ENCODE measurements at regions not wholly inside any gene's neighbourhood (a gene's known extent, or its start where the extent isn't known, plus 50 kb on each side); places are given as distances from the start of the nearest gene placed in this dataset.

DNA sequence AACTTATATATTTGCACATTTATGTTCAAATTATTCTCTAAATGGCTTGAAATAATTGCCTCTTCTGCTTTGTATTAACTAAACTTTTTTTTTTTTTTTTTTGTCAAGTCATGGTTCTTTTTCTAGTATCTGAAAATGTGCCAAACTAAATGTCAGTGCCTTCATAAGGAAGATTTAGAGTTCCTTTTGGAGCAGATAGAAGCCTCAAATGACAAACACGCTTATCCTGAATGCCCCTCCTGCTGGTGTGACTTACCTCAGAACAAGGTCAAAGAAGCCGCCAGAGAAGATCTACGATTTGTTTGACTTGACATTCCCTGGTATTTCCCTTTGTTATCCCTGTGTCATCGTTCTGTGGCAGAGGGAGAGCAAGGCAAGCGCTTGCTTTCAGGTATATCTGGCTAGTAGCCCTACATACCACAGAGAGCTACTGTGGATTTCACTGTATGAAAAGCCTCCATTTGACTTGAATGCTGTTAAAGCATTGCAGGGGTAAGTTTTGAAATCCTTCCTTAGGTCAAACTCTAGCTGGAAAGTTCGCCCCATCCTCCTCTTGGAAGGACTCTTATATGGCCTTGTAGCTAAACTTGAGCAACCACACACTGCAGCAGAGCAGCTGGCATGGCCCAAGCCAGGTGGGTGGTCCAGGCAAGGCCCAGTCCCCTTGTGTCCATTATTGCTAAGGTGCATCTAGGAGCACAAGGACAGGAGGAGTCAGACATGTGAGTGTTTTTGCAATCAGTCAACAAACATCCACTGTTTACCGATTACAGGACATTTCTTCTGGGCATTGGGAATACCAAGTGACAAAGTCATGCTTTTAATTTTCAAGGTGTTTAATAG, 285.4 kb upstream of the USP25 start:
- peak overlapping the region in 1 of 4 donors; percentile 3 for H3K27ac ChIP-seq (replicated peaks in 1 of 4)
- no peaks in the 10 kb centered on the region for H3K9me3 ChIP-seq
- H3K4me3 ChIP-seq = no peak overlapping the region
- H3K27me3 ChIP-seq = no peaks in the 10 kb centered on the region
- DNase-seq (ENCODE audit: extremely low spot score) = no peak
- TF ChIP-seq POLR2A (IDR thresholded peaks at IDR 0.05; ENCODE audit: low read depth) = no peak
- TF ChIP-seq POLR2AphosphoS5 (IDR thresholded peaks at IDR 0.05) = no peak
- TF ChIP-seq, protein P1, sequence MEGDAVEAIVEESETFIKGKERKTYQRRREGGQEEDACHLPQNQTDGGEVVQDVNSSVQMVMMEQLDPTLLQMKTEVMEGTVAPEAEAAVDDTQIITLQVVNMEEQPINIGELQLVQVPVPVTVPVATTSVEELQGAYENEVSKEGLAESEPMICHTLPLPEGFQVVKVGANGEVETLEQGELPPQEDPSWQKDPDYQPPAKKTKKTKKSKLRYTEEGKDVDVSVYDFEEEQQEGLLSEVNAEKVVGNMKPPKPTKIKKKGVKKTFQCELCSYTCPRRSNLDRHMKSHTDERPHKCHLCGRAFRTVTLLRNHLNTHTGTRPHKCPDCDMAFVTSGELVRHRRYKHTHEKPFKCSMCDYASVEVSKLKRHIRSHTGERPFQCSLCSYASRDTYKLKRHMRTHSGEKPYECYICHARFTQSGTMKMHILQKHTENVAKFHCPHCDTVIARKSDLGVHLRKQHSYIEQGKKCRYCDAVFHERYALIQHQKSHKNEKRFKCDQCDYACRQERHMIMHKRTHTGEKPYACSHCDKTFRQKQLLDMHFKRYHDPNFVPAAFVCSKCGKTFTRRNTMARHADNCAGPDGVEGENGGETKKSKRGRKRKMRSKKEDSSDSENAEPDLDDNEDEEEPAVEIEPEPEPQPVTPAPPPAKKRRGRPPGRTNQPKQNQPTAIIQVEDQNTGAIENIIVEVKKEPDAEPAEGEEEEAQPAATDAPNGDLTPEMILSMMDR (IDR thresholded peaks at IDR 0.05) = no peak
- TF ChIP-seq EP300 (IDR thresholded peaks at IDR 0.05) = no peak
- intact Hi-C loops (cut with DNase I) = no loop called here
- 40% methylated on average over 7 of the region's 7 CpGs for WGBS
- H3K36me3 ChIP-seq = no peaks in the 10 kb centered on the region
- H3K4me1 ChIP-seq = peaks cover 0 to 44% (median 37%) of the 10 kb centered on the region in 4 donors

DNA sequence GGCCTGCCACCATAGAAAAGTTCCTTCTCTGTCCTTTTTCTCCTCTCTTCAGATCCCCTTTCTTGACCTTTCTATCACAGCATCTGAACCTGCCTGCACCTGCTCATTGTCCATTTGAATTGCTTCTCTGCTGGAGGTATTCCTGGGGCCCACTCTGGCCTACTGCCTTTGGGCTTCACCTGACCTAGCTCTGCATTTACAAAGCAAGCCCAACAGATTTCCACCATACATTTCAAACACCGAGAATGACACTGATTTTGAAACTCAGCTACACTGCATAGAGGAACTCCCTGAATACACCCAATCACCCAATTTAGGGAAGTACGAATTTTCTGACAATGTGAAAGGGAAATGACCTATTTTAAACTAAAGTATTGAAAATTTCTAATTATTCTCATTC, 284.5 kb upstream of the USP25 start:
- 83% methylated on average over 2 of the region's 2 CpGs for WGBS

DNA sequence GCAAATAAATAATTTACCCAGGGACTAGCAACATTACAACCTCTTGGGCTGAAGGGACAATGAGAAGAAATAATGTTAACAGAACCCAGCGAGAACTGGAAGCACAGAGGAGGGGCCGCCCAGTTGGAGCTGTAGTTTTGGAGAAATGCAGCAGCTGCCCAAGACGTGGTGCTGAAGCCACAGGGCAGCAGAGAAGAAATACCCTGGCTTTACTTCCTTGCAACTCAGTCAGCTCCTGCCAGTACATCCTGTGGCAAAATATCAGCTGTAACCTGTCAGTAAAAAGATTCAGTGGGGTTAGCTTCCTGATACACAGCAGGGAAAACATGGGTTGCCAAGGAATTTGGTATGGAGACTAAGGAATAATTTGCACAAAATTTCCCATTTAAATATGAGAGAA, 283.6 kb upstream of the USP25 start:
- H3K9me3 ChIP-seq = no peaks in the 10 kb centered on the region
- H3K4me3 ChIP-seq = no peak overlapping the region
- no peak for TF ChIP-seq POLR2A (IDR thresholded peaks at IDR 0.05; ENCODE audit: low read depth)
- TF ChIP-seq, protein P1 (IDR thresholded peaks at IDR 0.05) = no peak
- no peak for TF ChIP-seq POLR2AphosphoS5 (IDR thresholded peaks at IDR 0.05)
- no peak for TF ChIP-seq EP300 (IDR thresholded peaks at IDR 0.05)
- H3K36me3 ChIP-seq = no peaks in the 10 kb centered on the region
- peaks cover 0 to 37% (median 32%) of the 10 kb centered on the region in 4 donors for H3K4me1 ChIP-seq
- 64% methylated on average over 3 of the region's 3 CpGs for WGBS
- DNase-seq (ENCODE audit: extremely low spot score) = no peak
- H3K27ac ChIP-seq (replicated peaks in 1 of 4) = no peak overlapping the region
- intact Hi-C loops (cut with DNase I) = no loop called here
- H3K27me3 ChIP-seq = no peaks in the 10 kb centered on the region

More for the DNA sequence above, 284.5 kb upstream of the USP25 start:
- H3K9me3 ChIP-seq = no peaks in the 10 kb centered on the region
- no peak for DNase-seq (ENCODE audit: extremely low spot score)
- H3K4me1 ChIP-seq = peaks cover 0 to 41% (median 36%) of the 10 kb centered on the region in 4 donors
- no peaks in the 10 kb centered on the region for H3K27me3 ChIP-seq
- intact Hi-C loops (cut with DNase I) = no loop called here
- no peak overlapping the region for H3K27ac ChIP-seq (replicated peaks in 1 of 4)
- no peaks in the 10 kb centered on the region for H3K36me3 ChIP-seq
- TF ChIP-seq POLR2AphosphoS5 (IDR thresholded peaks at IDR 0.05) (no peak), EP300 (IDR thresholded peaks at IDR 0.05) (no peak), POLR2A (IDR thresholded peaks at IDR 0.05; ENCODE audit: low read depth) (no peak)
- TF ChIP-seq, protein P1 (IDR thresholded peaks at IDR 0.05) = no peak
- no peak overlapping the region for H3K4me3 ChIP-seq

DNA sequence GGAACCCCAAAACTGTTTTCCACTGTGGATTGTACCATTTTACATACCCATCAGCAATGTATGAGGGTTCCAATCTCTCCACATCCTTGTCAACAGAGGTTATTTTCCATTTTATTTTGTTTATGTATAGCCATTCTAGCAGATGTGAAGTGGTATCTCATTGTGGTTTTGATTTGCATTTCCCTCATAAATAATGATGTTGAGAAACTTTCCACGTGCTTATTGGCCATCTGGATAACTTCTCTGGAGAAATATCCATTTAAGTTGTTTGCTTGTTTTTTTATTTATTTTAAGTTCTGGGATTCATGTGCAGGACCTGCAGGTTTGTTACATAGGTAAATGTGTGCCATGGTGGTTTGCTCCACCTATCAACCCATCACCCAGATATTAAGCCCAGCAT, 280.2 kb upstream of the USP25 start:
- Histone ChIP-seq H3K36me3 (no peaks in the 10 kb centered on the region), H3K4me1 (peaks cover 0 to 4% (median 2%) of the 10 kb centered on the region in 4 donors), H3K9me3 (no peaks in the 10 kb centered on the region), H3K27me3 (no peaks in the 10 kb centered on the region), H3K27ac (replicated peaks in 1 of 4) (no peak overlapping the region), H3K4me3 (no peak overlapping the region)
- intact Hi-C loops (cut with DNase I) = no loop called here
- TF ChIP-seq EP300 (IDR thresholded peaks at IDR 0.05) (no peak), POLR2AphosphoS5 (IDR thresholded peaks at IDR 0.05) (no peak), POLR2A (IDR thresholded peaks at IDR 0.05; ENCODE audit: low read depth) (no peak)
- TF ChIP-seq, protein P1 (IDR thresholded peaks at IDR 0.05) = no peak
- DNase-seq (ENCODE audit: extremely low spot score) = no peak
- WGBS = 60% methylated on average over 1 of the region's 1 CpG

Data from esophagus muscularis mucosa (tissue), 4 donors.